ENCODE measurements at regions not wholly inside any gene's neighbourhood (a gene's known extent, or its start where the extent isn't known, plus 50 kb on each side); places are given as distances from the start of the nearest gene placed in this dataset.

DNA sequence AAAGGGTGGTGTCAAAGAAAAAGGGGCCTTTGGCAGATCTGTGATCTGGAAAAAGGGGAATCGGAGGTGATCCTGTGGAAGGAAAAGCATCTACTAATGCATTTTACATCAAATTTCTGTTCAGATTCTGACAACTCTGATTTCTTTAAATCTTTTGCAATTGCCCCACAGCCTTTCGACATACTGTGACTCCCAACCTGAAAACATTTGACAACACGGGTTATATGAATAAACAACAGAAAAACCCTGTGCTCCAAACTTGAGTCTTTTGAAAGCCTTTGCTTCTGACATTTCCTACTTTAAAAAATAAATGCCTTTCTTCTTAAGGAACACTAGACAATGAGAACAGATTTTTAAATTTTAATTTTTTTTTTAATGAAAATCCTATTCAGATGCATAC lies 231.9 kb upstream of the HMGA2 start:
- no peak overlapping the region for H3K9ac ChIP-seq (ENCODE audit: low read length)
- no peaks in the 10 kb centered on the region for H3K36me3 ChIP-seq (ENCODE audit: insufficient read depth, low read length)
- H3K4me2 ChIP-seq (ENCODE audit: low read length), result no peak overlapping the region
- H3K4me3 ChIP-seq (ENCODE audit: insufficient read depth, low read depth, low read length), result no peak overlapping the region
- no peak overlapping the region for H3K27ac ChIP-seq (ENCODE audit: low read depth, low read length)
- DNase-seq (ENCODE audit: low read depth), result no peak
- no peak overlapping the region for H2AFZ ChIP-seq (ENCODE audit: low read depth, low read length)
- H3K4me1 ChIP-seq (ENCODE audit: insufficient read depth, low read length), result peaks cover 3% of the 10 kb centered on the region
- FAIRE-seq, result no peak
- peaks cover 2% of the 10 kb centered on the region for H3K9me3 Mint-ChIP-seq (ENCODE audit: unreplicated experiment)
- H3K36me3 Mint-ChIP-seq (ENCODE audit: low read depth, unreplicated experiment), result no peaks in the 10 kb centered on the region
- H3K4me1 Mint-ChIP-seq (ENCODE audit: low read depth, unreplicated experiment), result peaks cover 23% of the 10 kb centered on the region
- H3K27me3 Mint-ChIP-seq (ENCODE audit: low read depth, unreplicated experiment), result no peaks in the 10 kb centered on the region
- H3K27ac Mint-ChIP-seq (ENCODE audit: unreplicated experiment), result no peak overlapping the region
- no peaks in the 10 kb centered on the region for H3K79me2 ChIP-seq (ENCODE audit: insufficient read depth, low read length)
- no peaks in the 10 kb centered on the region for H3K9me3 ChIP-seq (ENCODE audit: insufficient read depth, low read depth, low read length)
- no peaks in the 10 kb centered on the region for H3K27me3 ChIP-seq (ENCODE audit: insufficient read depth, low read length)
- no peak overlapping the region for H3K4me3 Mint-ChIP-seq (ENCODE audit: unreplicated experiment)
- H4K20me1 ChIP-seq (ENCODE audit: insufficient read depth, low read length), result no peaks in the 10 kb centered on the region
- TF ChIP-seq EZH2 (IDR thresholded peaks at IDR 0.05; ENCODE audit: insufficient read depth, low read length), result no peak
- TF ChIP-seq, protein P1, sequence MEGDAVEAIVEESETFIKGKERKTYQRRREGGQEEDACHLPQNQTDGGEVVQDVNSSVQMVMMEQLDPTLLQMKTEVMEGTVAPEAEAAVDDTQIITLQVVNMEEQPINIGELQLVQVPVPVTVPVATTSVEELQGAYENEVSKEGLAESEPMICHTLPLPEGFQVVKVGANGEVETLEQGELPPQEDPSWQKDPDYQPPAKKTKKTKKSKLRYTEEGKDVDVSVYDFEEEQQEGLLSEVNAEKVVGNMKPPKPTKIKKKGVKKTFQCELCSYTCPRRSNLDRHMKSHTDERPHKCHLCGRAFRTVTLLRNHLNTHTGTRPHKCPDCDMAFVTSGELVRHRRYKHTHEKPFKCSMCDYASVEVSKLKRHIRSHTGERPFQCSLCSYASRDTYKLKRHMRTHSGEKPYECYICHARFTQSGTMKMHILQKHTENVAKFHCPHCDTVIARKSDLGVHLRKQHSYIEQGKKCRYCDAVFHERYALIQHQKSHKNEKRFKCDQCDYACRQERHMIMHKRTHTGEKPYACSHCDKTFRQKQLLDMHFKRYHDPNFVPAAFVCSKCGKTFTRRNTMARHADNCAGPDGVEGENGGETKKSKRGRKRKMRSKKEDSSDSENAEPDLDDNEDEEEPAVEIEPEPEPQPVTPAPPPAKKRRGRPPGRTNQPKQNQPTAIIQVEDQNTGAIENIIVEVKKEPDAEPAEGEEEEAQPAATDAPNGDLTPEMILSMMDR (IDR thresholded peaks at IDR 0.05; ENCODE audit: insufficient read depth, low read depth, low read length), result no peak

DNA sequence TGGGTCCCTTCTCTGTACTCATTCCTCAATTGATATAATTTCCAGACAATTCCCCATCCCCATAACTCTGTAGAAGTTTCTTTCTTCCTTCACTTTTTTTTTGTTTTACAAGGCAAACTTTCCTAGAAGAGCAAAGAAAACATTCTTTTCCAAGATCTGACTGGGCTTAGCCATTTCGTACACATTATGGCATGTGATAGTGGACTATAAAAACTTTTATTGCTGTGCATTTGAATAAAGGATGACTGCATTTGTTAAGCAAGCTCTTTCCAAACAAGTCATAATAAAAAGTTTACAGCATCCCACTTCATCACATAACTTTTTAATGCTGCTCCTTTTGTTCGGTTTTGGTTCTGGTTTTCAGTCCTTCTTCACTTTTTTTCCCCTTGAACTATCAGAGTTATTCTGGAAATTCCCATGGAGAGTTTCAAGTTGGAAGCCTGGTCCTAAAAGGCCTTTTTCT lies 231.0 kb upstream of the HMGA2 start:
- H3K36me3 Mint-ChIP-seq (ENCODE audit: low read depth, unreplicated experiment), result no peaks in the 10 kb centered on the region
- H3K27ac Mint-ChIP-seq (ENCODE audit: unreplicated experiment), result no peak overlapping the region
- H3K9me3 Mint-ChIP-seq (ENCODE audit: unreplicated experiment), result peaks cover 2% of the 10 kb centered on the region
- Histone ChIP-seq H3K4me2 (ENCODE audit: low read length) (no peak overlapping the region), H3K4me3 (ENCODE audit: insufficient read depth, low read depth, low read length) (no peak overlapping the region), H3K79me2 (ENCODE audit: insufficient read depth, low read length) (no peaks in the 10 kb centered on the region), H3K9me3 (ENCODE audit: insufficient read depth, low read depth, low read length) (no peaks in the 10 kb centered on the region), H3K36me3 (ENCODE audit: insufficient read depth, low read length) (no peaks in the 10 kb centered on the region), H2AFZ (ENCODE audit: low read depth, low read length) (no peak overlapping the region), H3K27me3 (ENCODE audit: insufficient read depth, low read length) (no peaks in the 10 kb centered on the region), H4K20me1 (ENCODE audit: insufficient read depth, low read length) (no peaks in the 10 kb centered on the region), H3K9ac (ENCODE audit: low read length) (no peak overlapping the region), H3K4me1 (ENCODE audit: insufficient read depth, low read length) (peaks cover 8% of the 10 kb centered on the region), H3K27ac (ENCODE audit: low read depth, low read length) (no peak overlapping the region)
- no peaks in the 10 kb centered on the region for H3K27me3 Mint-ChIP-seq (ENCODE audit: low read depth, unreplicated experiment)
- no peak for DNase-seq (ENCODE audit: low read depth)
- H3K4me1 Mint-ChIP-seq (ENCODE audit: low read depth, unreplicated experiment), result peaks cover 28% of the 10 kb centered on the region
- no peak overlapping the region for H3K4me3 Mint-ChIP-seq (ENCODE audit: unreplicated experiment)
- FAIRE-seq, result no peak
- no peak for TF ChIP-seq EZH2 (IDR thresholded peaks at IDR 0.05; ENCODE audit: insufficient read depth, low read length)
- TF ChIP-seq, protein P1 (IDR thresholded peaks at IDR 0.05; ENCODE audit: insufficient read depth, low read depth, low read length), result no peak

DNA sequence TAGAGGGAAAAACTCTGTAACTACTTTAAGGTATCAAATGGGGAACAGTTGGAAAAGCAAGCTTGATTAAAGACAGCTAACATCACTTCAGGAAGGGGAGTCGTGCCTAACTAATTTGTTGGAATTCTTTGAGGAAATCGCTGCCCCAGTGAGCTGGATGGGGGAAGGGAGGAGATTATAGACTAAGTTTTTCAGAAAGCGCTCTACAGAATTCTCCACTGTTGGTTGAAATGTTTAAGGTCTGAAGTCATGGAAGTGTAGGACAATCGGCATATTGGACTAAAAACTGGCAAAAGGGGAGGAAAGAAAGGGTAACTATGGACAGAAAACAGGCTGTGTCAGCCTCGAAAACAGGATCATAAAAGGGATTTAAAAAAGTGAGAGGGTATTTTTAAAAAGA lies 229.9 kb upstream of the HMGA2 start:
- Histone ChIP-seq H3K4me1 (ENCODE audit: insufficient read depth, low read length) (peaks cover 8% of the 10 kb centered on the region), H3K4me2 (ENCODE audit: low read length) (peak overlapping the region; percentile 45), H3K4me3 (ENCODE audit: insufficient read depth, low read depth, low read length) (no peak overlapping the region), H4K20me1 (ENCODE audit: insufficient read depth, low read length) (no peaks in the 10 kb centered on the region), H3K79me2 (ENCODE audit: insufficient read depth, low read length) (no peaks in the 10 kb centered on the region), H3K9me3 (ENCODE audit: insufficient read depth, low read depth, low read length) (no peaks in the 10 kb centered on the region), H3K27me3 (ENCODE audit: insufficient read depth, low read length) (no peaks in the 10 kb centered on the region), H3K27ac (ENCODE audit: low read depth, low read length) (no peak overlapping the region), H3K36me3 (ENCODE audit: insufficient read depth, low read length) (no peaks in the 10 kb centered on the region), H3K9ac (ENCODE audit: low read length) (no peak overlapping the region), H2AFZ (ENCODE audit: low read depth, low read length) (no peak overlapping the region)
- no peak for DNase-seq (ENCODE audit: low read depth)
- Mint-ChIP-seq H3K9me3 (ENCODE audit: unreplicated experiment) (peaks cover 2% of the 10 kb centered on the region), H3K27me3 (ENCODE audit: low read depth, unreplicated experiment) (no peaks in the 10 kb centered on the region), H3K36me3 (ENCODE audit: low read depth, unreplicated experiment) (no peaks in the 10 kb centered on the region), H3K4me3 (ENCODE audit: unreplicated experiment) (no peak overlapping the region), H3K4me1 (ENCODE audit: low read depth, unreplicated experiment) (peaks cover 28% of the 10 kb centered on the region), H3K27ac (ENCODE audit: unreplicated experiment) (peak overlapping the region; percentile 98)
- TF ChIP-seq, protein P1 (IDR thresholded peaks at IDR 0.05; ENCODE audit: insufficient read depth, low read depth, low read length), result no peak
- no peak for TF ChIP-seq EZH2 (IDR thresholded peaks at IDR 0.05; ENCODE audit: insufficient read depth, low read length)
- peak; percentile 71 for FAIRE-seq

Data from astrocyte (in vitro differentiated cells and primary cell).